GM10248 (cell line): ENCODE measurements at regions not wholly inside any gene's neighbourhood (a gene's known extent, or its start where the extent isn't known, plus 50 kb on each side); places are given as distances from the start of the nearest gene placed in this dataset.
"Not testable (repeated sequence)": the region's sequence is repeated elsewhere in the genome, so short reads cannot be mapped to it uniquely, and the experiment has no call there.

Source experiments
- CTCF ChIA-PET: fragments of 300-600 bp; sonication (Branson Sonifier 250); formaldehyde crosslinking; extraction: SDS; loops from one replicate; lab custom pipeline; 2021; ENCODE audit warnings: antibody characterized with exemption; lab: Yijun Ruan, JAX
- POLR2A ChIA-PET: fragments of 350-650 bp; sonication (Branson Sonifier 250); formaldehyde crosslinking; extraction: SDS; loops from one replicate; lab custom pipeline; 2020; ENCODE audit warnings: antibody characterized with exemption; lab: Yijun Ruan, JAX
- DNase-seq: peaks from one replicate; pipeline ENCODE4 v3.0.0; 2012; ENCODE audit errors: extremely low spot score
- CTCF ChIP-seq: IDR thresholded peaks from 2 replicates; pipeline ENCODE4 v1.5.1; 2012; ENCODE audit warnings: mild to moderate bottlenecking, low read depth; ENCODE audit errors: extremely low read depth, missing control alignments, control extremely low read depth

- TF ChIP-seq CTCF: no peak
- POLR2A ChIA-PET: no interaction called here
- no peak for DNase-seq
- CTCF ChIA-PET: no interaction called here
These were observed 1107.9 kb downstream of the PLA2G4A start for GRCh38 chr1:187936667-187937066.

GRCh38 chr1:187938092-187938491 lies 1109.3 kb downstream of the PLA2G4A start:
- DNase-seq: no peak
- ChIA-PET CTCF (interaction anchor here (2.2 kb wide), 1 partner anchor 10 kb away, joined by 12 read pairs; no protein-coding TSS in a partner anchor), POLR2A (no interaction called here)
- TF ChIP-seq CTCF: no peak

- POLR2A ChIA-PET: no interaction called here
- CTCF ChIA-PET: interaction anchor here (1.0 kb wide), 1 partner anchor 15 kb away, joined by 4 read pairs; no protein-coding TSS in a partner anchor
- no peak for TF ChIP-seq CTCF
- DNase-seq: no peak
These were observed 1114.2 kb downstream of the PLA2G4A start for GRCh38 chr1:187942986-187943385.

- no peak for DNase-seq
- ChIA-PET CTCF (interaction anchor here (1.0 to 1.4 kb wide), 2 partner anchors 10 to 16 kb away, joined by 4 to 5 read pairs; no protein-coding TSS in a partner anchor), POLR2A (no interaction called here)
- TF ChIP-seq CTCF: no peak
These were observed 1115.1 kb downstream of the PLA2G4A start for GRCh38 chr1:187943606-187944403.

- POLR2A ChIA-PET, DNase-seq, CTCF ChIA-PET: not testable (repeated sequence)
These were observed 1117.9 kb downstream of the PLA2G4A start for GRCh38 chr1:187946661-187947060.

GRCh38 chr1:187947359-187947758 lies 1118.6 kb downstream of the PLA2G4A start:
- TF ChIP-seq CTCF: no peak
- DNase-seq: no peak
- ChIA-PET POLR2A (no interaction called here), CTCF (no interaction called here)

- TF ChIP-seq CTCF: no peak
- no peak for DNase-seq
- ChIA-PET CTCF (no interaction called here), POLR2A (no interaction called here)
These were observed 1119.5 kb downstream of the PLA2G4A start for GRCh38 chr1:187948170-187948794.
